ENCODE measurements at regions not wholly inside any gene's neighbourhood (a gene's known extent, or its start where the extent isn't known, plus 50 kb on each side); places are given as distances from the start of the nearest gene placed in this dataset.
"Not testable (repeated sequence)": the region's sequence is repeated elsewhere in the genome, so short reads cannot be mapped to it uniquely, and the experiment has no call there.

DNA sequence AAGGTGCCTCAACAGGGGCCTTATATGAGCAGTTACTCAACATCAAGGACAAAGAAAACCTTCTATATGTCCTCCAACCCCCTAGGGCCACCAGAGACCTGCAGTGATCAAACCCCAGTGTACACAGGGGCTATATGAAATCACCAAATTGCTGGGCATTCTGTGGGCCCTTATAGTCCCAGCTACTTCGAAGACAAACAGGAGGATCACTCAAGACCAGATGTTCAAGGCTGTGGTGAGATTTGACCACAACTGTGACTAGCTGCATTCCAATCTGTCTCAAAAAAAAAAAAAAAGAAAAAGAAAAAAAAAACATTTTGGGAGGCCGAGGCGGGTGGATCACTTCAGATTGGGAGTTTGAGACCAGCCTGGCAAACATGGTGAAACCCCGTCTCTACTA lies 51.0 kb upstream of the PRB2 start:
- Mint-ChIP-seq H3K4me1 (no peaks in the 10 kb centered on the region), H3K4me3 (no peak overlapping the region), H3K9me3 (no peaks in the 10 kb centered on the region), H3K27ac (no peak overlapping the region), H3K36me3 (no peaks in the 10 kb centered on the region)
- DNase-seq (ENCODE audit: low spot score in 2 of 2) (no peak), ATAC-seq (no peak)

- H3K9me3 Mint-ChIP-seq: no peaks in the 10 kb centered on the region
- H3K27ac Mint-ChIP-seq: no peak overlapping the region
- H3K36me3 Mint-ChIP-seq: no peaks in the 10 kb centered on the region
- no peaks in the 10 kb centered on the region for H3K4me1 Mint-ChIP-seq
- H3K4me3 Mint-ChIP-seq: no peak overlapping the region
- ATAC-seq (no peak), DNase-seq (ENCODE audit: low spot score in 2 of 2) (no peak)
Observed at GRCh38 chr12:11457996-11458645, 62.8 kb upstream of the PRB2 start.

GRCh38 chr12:11460343-11461023 lies 65.1 kb upstream of the PRB2 start:
- Mint-ChIP-seq H3K4me1 (no peaks in the 10 kb centered on the region), H3K4me3 (no peak overlapping the region), H3K9me3 (no peaks in the 10 kb centered on the region), H3K27ac (no peak overlapping the region), H3K36me3 (no peaks in the 10 kb centered on the region)
- ATAC-seq (no peak), DNase-seq (ENCODE audit: low spot score in 2 of 2) (no peak)

- no peaks in the 10 kb centered on the region for H3K9me3 Mint-ChIP-seq
- ATAC-seq: no peak
- no peak for DNase-seq (ENCODE audit: low spot score in 2 of 2)
- no peak overlapping the region for H3K4me3 Mint-ChIP-seq
- no peak overlapping the region for H3K27ac Mint-ChIP-seq
- no peaks in the 10 kb centered on the region for H3K4me1 Mint-ChIP-seq
- no peaks in the 10 kb centered on the region for H3K36me3 Mint-ChIP-seq
Observed at GRCh38 chr12:11461433-11461832, 66.1 kb upstream of the PRB2 start.

DNA sequence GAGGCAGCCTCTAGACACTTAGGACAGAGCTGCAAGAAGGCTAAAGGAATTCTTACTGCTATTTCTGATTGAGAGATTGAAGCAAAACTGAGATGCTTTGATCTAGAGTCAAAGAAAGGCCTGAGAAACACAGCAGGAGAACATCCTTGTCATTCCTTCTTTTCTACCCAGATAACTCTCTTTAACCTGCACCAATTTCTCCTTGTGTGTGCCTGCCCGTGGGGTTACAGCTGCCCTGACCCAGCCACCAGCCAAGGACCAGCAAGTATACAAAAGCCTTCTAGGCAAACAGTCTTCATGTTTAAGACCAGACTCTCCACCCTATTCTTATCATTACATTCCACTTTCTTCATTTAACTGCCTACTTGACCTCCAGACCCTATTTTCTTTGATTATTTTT lies 81.7 kb upstream of the PRB2 start:
- Mint-ChIP-seq H3K4me3 (no peak overlapping the region), H3K9me3 (no peaks in the 10 kb centered on the region), H3K4me1 (no peaks in the 10 kb centered on the region), H3K27ac (no peak overlapping the region), H3K36me3 (no peaks in the 10 kb centered on the region)
- DNase-seq (ENCODE audit: low spot score in 2 of 2) (no peak), ATAC-seq (no peak)

GRCh38 chr12:11482955-11483354 lies 87.6 kb upstream of the PRB2 start:
- Mint-ChIP-seq H3K4me1 (peaks cover 9% of the 10 kb centered on the region), H3K4me3 (no peak overlapping the region), H3K27ac (no peak overlapping the region), H3K36me3 (no peaks in the 10 kb centered on the region), H3K9me3 (no peaks in the 10 kb centered on the region)
- ATAC-seq (no peak), DNase-seq (ENCODE audit: low spot score in 2 of 2) (no peak)

GRCh38 chr12:11486623-11487444 lies 91.5 kb upstream of the PRB2 start:
- H3K4me1 Mint-ChIP-seq: peaks cover 9% of the 10 kb centered on the region
- ATAC-seq (peak; percentile 85), DNase-seq (ENCODE audit: low spot score in 2 of 2) (peak; percentile 49 to 83)
- no peak overlapping the region for H3K27ac Mint-ChIP-seq
- H3K9me3 Mint-ChIP-seq: no peaks in the 10 kb centered on the region
- H3K36me3 Mint-ChIP-seq: no peaks in the 10 kb centered on the region
- H3K4me3 Mint-ChIP-seq: no peak overlapping the region

GRCh38 chr12:11496157-11496851 lies 100.9 kb upstream of the PRB2 start:
- Mint-ChIP-seq H3K36me3 (no peaks in the 10 kb centered on the region), H3K9me3 (peaks cover 10% of the 10 kb centered on the region), H3K4me1 (peaks cover 15% of the 10 kb centered on the region), H3K4me3 (no peak overlapping the region), H3K27ac (no peak overlapping the region)
- no peak for ATAC-seq
- peak in 1 of 2 donors; percentile 28 for DNase-seq (ENCODE audit: low spot score in 2 of 2)

- Mint-ChIP-seq H3K4me1 (peaks cover 15% of the 10 kb centered on the region), H3K27ac (no peak overlapping the region), H3K9me3 (peaks cover 10% of the 10 kb centered on the region), H3K4me3 (no peak overlapping the region), H3K36me3 (no peaks in the 10 kb centered on the region)
- ATAC-seq (no peak), DNase-seq (ENCODE audit: low spot score in 2 of 2) (peak in 1 of 2 donors; percentile 26)
Observed at GRCh38 chr12:11497438-11497837, 102.1 kb upstream of the PRB2 start.

GRCh38 chr12:11497995-11498394 lies 102.6 kb upstream of the PRB2 start:
- ATAC-seq (no peak), DNase-seq (ENCODE audit: low spot score in 2 of 2) (peak in 1 of 2 donors; percentile 10)
- H3K4me3 Mint-ChIP-seq: no peak overlapping the region

DNA sequence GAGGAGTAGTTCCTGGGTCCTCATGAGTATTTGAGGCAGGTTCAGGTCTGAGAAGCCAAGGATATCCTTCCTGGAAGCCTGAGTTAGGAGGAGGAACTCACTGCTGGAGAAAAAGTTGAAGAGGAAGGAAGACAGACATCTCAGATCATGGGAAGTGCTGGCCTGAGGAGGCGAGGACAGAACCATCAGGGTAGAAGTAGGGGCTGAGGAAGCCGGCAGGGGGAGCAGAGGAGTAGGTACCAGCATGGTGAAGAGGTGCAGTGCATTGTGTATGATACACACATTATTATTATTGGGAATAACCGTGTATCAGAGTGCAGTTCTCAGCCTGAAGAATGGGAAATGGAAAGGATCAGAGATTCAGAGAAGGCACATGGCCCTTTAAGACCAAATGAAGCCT lies 103.2 kb upstream of the PRB2 start:
- Mint-ChIP-seq H3K9me3 (peaks cover 10% of the 10 kb centered on the region), H3K4me1 (peaks cover 15% of the 10 kb centered on the region)
- DNase-seq (ENCODE audit: low spot score in 2 of 2) (peak in 1 of 2 donors; percentile 48), ATAC-seq (peak; percentile 39)
- not testable (repeated sequence) for H3K27ac Mint-ChIP-seq, H3K4me3 Mint-ChIP-seq, H3K36me3 Mint-ChIP-seq

More at GRCh38 chr12:11497995-11498394, 102.6 kb upstream of the PRB2 start:
- no peak overlapping the region for H3K27ac Mint-ChIP-seq
- H3K4me1 Mint-ChIP-seq: peaks cover 15% of the 10 kb centered on the region
- peaks cover 10% of the 10 kb centered on the region for H3K9me3 Mint-ChIP-seq
- no peaks in the 10 kb centered on the region for H3K36me3 Mint-ChIP-seq

GRCh38 chr12:11499806-11500187 lies 104.4 kb upstream of the PRB2 start:
- Mint-ChIP-seq H3K36me3 (no peaks in the 10 kb centered on the region), H3K4me1 (peaks cover 15% of the 10 kb centered on the region), H3K27ac (no peak overlapping the region), H3K4me3 (no peak overlapping the region), H3K9me3 (peaks cover 10% of the 10 kb centered on the region)
- DNase-seq (ENCODE audit: low spot score in 2 of 2) (peak in 1 of 2 donors; percentile 43), ATAC-seq (no peak)

DNA sequence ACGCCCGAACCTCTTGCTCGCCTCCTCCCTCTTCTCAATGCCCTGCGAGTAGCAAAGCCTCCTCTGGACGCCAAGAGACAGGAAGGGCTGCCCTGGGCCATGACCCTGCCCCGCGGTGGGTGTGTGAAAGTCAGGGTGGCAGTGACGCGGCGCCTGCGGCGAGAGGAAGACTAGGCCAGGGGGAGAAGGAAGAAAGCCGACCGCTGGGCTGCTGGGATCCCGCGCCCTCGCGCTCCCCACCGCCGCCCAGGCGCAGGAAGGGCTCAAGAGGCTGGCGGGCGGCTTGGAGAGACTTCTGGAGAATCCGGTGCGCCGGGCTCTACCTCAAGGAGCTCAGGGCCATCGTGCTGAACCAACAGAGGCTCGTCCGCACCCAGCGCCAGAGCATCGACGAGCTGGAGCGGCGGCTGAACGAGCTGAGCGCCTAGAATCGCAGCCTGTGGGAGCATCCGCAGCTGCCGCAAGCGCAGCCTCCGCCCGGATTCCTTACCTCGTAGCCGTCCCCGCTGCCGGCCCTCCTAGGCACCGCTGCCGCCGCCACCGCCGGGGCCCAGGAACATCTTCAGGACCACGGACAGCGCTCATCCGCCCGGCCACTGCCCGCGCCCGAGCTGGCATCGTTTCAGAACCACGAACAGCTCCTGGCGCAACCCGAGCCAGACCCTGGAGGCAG lies 105.0 kb upstream of the PRB2 start:
- Mint-ChIP-seq H3K4me3 (no peak overlapping the region), H3K36me3 (no peaks in the 10 kb centered on the region), H3K27ac (no peak overlapping the region), H3K9me3 (peaks cover 10% of the 10 kb centered on the region), H3K4me1 (peaks cover 15% of the 10 kb centered on the region)
- peak; percentile 74 to 84 for DNase-seq (ENCODE audit: low spot score in 2 of 2)
- ATAC-seq: peak; percentile 81

DNA sequence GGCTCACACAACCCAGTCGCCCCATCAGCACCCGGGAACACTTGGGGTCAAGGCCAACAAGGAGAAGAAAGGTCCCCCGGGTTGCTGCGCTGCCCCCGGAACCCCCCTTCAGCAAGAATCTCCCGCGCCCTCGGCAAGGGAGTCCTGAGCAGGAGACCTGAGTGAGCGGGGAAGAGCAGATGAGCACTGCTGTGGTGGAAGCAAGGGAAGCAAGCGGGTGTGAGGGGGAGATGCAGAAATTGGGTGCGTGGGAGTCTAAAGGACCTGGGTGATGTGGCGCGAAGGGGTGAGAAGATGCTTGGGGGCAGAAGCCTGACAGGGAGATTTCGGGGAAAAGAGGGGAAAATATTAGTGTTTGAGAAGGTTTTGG lies 105.5 kb upstream of the PRB2 start:
- DNase-seq (ENCODE audit: low spot score in 2 of 2) (no peak), ATAC-seq (no peak)
- Mint-ChIP-seq H3K4me1 (peaks cover 15% of the 10 kb centered on the region), H3K36me3 (no peaks in the 10 kb centered on the region), H3K9me3 (peaks cover 10% of the 10 kb centered on the region), H3K4me3 (no peak overlapping the region), H3K27ac (no peak overlapping the region)

- peaks cover 13% of the 10 kb centered on the region for H3K4me1 Mint-ChIP-seq
Observed at GRCh38 chr12:11508699-11509098, 113.3 kb upstream of the PRB2 start.

More at GRCh38 chr12:11508699-11509098, 113.3 kb upstream of the PRB2 start:
- H3K27ac Mint-ChIP-seq: no peak overlapping the region
- ATAC-seq (no peak), DNase-seq (ENCODE audit: low spot score in 2 of 2) (no peak)
- H3K4me3 Mint-ChIP-seq: no peak overlapping the region
- H3K9me3 Mint-ChIP-seq: no peaks in the 10 kb centered on the region
- peaks cover 6% of the 10 kb centered on the region for H3K36me3 Mint-ChIP-seq

Data from stimulated activated effector memory CD8-positive, alpha-beta T cell treated with anti-CD3 and anti-CD28 coated beads, Interleukin-12 subunit alpha, Interleukin-12 subunit beta, amount 100 ng/mL, for 72 hours (primary cell).